ENCODE measurements at regions not wholly inside any gene's neighbourhood (a gene's known extent, or its start where the extent isn't known, plus 50 kb on each side); places are given as distances from the start of the nearest gene placed in this dataset.

DNA sequence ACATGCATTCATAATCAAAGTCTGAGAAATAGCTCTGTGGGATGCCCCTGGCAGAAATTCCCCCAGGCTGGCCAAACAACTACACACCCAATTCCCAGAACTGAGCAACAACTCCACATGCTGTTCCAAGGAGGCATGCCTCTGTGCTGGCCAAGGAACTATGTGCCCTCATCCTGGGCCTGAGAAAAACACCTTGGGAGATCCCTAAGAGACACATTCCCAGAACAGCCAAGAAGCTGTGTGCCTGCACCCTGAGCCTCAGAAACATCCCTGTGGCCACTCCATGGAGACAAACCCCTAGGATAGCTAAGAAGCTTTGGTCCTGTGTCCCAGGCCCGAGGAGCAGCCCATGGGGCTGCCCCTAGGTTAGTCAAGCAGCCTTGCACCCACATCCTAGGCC, 92.3 kb upstream of the MME start:
- no peak overlapping the region for H2AFZ ChIP-seq (ENCODE audit: low read depth, low read length)
- H3K79me2 ChIP-seq (ENCODE audit: low read length) = no peaks in the 10 kb centered on the region
- H3K36me3 ChIP-seq (replicated peaks; ENCODE audit: low read depth, low read length) = no peaks in the 10 kb centered on the region
- no peaks in the 10 kb centered on the region for H3K4me1 ChIP-seq (ENCODE audit: low read length)
- no peak overlapping the region for H3K4me2 ChIP-seq (ENCODE audit: low read length)
- no peaks in the 10 kb centered on the region for H4K20me1 ChIP-seq (ENCODE audit: insufficient read depth, low read length)
- H3K27me3 ChIP-seq (ENCODE audit: low read depth, low read length) = no peaks in the 10 kb centered on the region
- H3K27ac ChIP-seq (ENCODE audit: low read length) = no peak overlapping the region
- H3K4me3 ChIP-seq (ENCODE audit: low read length) = no peak overlapping the region
- no peaks in the 10 kb centered on the region for H3K9me3 ChIP-seq (ENCODE audit: insufficient read depth, low read length)
- TF ChIP-seq, protein P1, sequence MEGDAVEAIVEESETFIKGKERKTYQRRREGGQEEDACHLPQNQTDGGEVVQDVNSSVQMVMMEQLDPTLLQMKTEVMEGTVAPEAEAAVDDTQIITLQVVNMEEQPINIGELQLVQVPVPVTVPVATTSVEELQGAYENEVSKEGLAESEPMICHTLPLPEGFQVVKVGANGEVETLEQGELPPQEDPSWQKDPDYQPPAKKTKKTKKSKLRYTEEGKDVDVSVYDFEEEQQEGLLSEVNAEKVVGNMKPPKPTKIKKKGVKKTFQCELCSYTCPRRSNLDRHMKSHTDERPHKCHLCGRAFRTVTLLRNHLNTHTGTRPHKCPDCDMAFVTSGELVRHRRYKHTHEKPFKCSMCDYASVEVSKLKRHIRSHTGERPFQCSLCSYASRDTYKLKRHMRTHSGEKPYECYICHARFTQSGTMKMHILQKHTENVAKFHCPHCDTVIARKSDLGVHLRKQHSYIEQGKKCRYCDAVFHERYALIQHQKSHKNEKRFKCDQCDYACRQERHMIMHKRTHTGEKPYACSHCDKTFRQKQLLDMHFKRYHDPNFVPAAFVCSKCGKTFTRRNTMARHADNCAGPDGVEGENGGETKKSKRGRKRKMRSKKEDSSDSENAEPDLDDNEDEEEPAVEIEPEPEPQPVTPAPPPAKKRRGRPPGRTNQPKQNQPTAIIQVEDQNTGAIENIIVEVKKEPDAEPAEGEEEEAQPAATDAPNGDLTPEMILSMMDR (IDR thresholded peaks at IDR 0.05; ENCODE audit: low read depth, low read length) = no peak
- TF ChIP-seq EZH2phosphoT487 (IDR thresholded peaks at IDR 0.05; ENCODE audit: low read depth) = no peak
- H3K9ac ChIP-seq (ENCODE audit: low read length) = no peak overlapping the region

DNA sequence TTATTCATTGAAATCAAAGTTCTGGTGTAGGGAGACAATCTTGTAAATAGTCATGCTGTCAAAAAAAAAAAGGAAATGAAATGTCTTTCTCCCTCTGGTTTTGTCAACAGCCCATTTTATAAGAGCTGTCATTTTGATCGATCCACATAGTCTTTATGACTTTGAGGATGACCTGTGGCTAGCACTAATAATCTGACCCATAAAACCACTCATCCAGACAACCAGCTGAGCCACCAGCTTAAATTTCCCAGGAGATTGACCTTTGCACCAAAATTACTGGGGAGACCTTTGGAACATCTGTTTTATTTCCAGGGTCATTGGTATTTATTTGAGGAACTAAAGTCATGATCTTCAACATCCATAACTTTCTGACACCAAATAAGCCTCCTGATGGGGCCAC, 98.5 kb upstream of the MME start:
- no peaks in the 10 kb centered on the region for H3K4me1 ChIP-seq (ENCODE audit: low read length)
- no peaks in the 10 kb centered on the region for H3K36me3 ChIP-seq (replicated peaks; ENCODE audit: low read depth, low read length)
- H3K79me2 ChIP-seq (ENCODE audit: low read length) = no peaks in the 10 kb centered on the region
- H3K4me3 ChIP-seq (ENCODE audit: low read length) = no peak overlapping the region
- no peak overlapping the region for H2AFZ ChIP-seq (ENCODE audit: low read depth, low read length)
- TF ChIP-seq, protein P1 (IDR thresholded peaks at IDR 0.05; ENCODE audit: low read depth, low read length) = no peak
- no peak for TF ChIP-seq EZH2phosphoT487 (IDR thresholded peaks at IDR 0.05; ENCODE audit: low read depth)
- no peak overlapping the region for H3K4me2 ChIP-seq (ENCODE audit: low read length)
- H3K27me3 ChIP-seq (ENCODE audit: low read depth, low read length) = no peaks in the 10 kb centered on the region
- no peaks in the 10 kb centered on the region for H4K20me1 ChIP-seq (ENCODE audit: insufficient read depth, low read length)
- H3K27ac ChIP-seq (ENCODE audit: low read length) = no peak overlapping the region
- H3K9ac ChIP-seq (ENCODE audit: low read length) = no peak overlapping the region
- H3K9me3 ChIP-seq (ENCODE audit: insufficient read depth, low read length) = no peaks in the 10 kb centered on the region

DNA sequence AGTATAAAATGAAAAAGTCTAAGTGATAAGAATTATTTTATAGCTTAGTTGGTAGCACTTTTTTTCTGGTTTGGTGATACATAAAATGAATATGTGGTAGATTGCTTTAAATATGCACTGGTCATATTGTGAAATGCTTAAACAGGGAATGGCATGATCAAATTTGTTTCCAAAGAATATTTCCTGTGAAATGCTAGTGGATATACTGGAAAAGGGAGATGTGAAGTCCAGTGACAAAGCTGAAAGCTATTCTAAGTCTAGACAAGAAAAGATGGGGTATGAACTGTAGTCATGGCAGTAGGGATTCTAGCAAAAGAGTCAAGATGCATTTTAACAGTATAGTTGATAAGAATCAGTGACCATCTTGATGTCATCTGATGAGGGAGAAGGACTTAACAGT, 98.9 kb upstream of the MME start:
- no peak overlapping the region for H3K9ac ChIP-seq (ENCODE audit: low read length)
- no peaks in the 10 kb centered on the region for H3K27me3 ChIP-seq (ENCODE audit: low read depth, low read length)
- no peaks in the 10 kb centered on the region for H4K20me1 ChIP-seq (ENCODE audit: insufficient read depth, low read length)
- H3K9me3 ChIP-seq (ENCODE audit: insufficient read depth, low read length) = no peaks in the 10 kb centered on the region
- H2AFZ ChIP-seq (ENCODE audit: low read depth, low read length) = no peak overlapping the region
- H3K4me3 ChIP-seq (ENCODE audit: low read length) = no peak overlapping the region
- TF ChIP-seq, protein P1 (IDR thresholded peaks at IDR 0.05; ENCODE audit: low read depth, low read length) = no peak
- no peak for TF ChIP-seq EZH2phosphoT487 (IDR thresholded peaks at IDR 0.05; ENCODE audit: low read depth)
- no peak overlapping the region for H3K27ac ChIP-seq (ENCODE audit: low read length)
- no peak overlapping the region for H3K4me2 ChIP-seq (ENCODE audit: low read length)
- H3K4me1 ChIP-seq (ENCODE audit: low read length) = no peaks in the 10 kb centered on the region
- no peaks in the 10 kb centered on the region for H3K79me2 ChIP-seq (ENCODE audit: low read length)
- no peaks in the 10 kb centered on the region for H3K36me3 ChIP-seq (replicated peaks; ENCODE audit: low read depth, low read length)

DNA sequence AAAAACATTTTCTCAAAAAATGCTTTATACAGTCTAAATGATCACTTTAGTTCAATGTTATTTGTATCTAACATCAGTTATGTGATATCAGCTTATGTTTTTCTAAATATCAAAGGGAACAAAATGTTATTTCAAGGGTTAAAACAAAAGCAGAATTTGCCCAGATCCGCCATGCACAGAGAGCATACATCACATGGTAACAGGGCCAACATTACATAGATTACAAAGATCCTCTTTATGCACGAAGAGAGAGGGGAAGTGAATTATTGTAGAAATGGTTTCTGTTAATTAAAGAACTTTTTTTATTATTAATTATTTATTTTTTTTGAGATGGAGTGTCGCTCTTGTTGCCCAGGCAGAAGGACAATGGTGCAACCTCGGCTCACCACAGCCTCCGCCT, 100.8 kb upstream of the MME start:
- no peak overlapping the region for H3K27ac ChIP-seq (ENCODE audit: low read length)
- H3K4me3 ChIP-seq (ENCODE audit: low read length) = no peak overlapping the region
- no peak overlapping the region for H3K9ac ChIP-seq (ENCODE audit: low read length)
- H3K9me3 ChIP-seq (ENCODE audit: insufficient read depth, low read length) = no peaks in the 10 kb centered on the region
- no peaks in the 10 kb centered on the region for H3K27me3 ChIP-seq (ENCODE audit: low read depth, low read length)
- no peak overlapping the region for H3K4me2 ChIP-seq (ENCODE audit: low read length)
- no peak overlapping the region for H2AFZ ChIP-seq (ENCODE audit: low read depth, low read length)
- no peaks in the 10 kb centered on the region for H3K79me2 ChIP-seq (ENCODE audit: low read length)
- no peaks in the 10 kb centered on the region for H4K20me1 ChIP-seq (ENCODE audit: insufficient read depth, low read length)
- TF ChIP-seq, protein P1 (IDR thresholded peaks at IDR 0.05; ENCODE audit: low read depth, low read length) = no peak
- TF ChIP-seq EZH2phosphoT487 (IDR thresholded peaks at IDR 0.05; ENCODE audit: low read depth) = no peak
- H3K36me3 ChIP-seq (replicated peaks; ENCODE audit: low read depth, low read length) = no peaks in the 10 kb centered on the region
- no peaks in the 10 kb centered on the region for H3K4me1 ChIP-seq (ENCODE audit: low read length)
